ENCODE measurements at regions not wholly inside any gene's neighbourhood (a gene's known extent, or its start where the extent isn't known, plus 50 kb on each side); places are given as distances from the start of the nearest gene placed in this dataset.

DNA sequence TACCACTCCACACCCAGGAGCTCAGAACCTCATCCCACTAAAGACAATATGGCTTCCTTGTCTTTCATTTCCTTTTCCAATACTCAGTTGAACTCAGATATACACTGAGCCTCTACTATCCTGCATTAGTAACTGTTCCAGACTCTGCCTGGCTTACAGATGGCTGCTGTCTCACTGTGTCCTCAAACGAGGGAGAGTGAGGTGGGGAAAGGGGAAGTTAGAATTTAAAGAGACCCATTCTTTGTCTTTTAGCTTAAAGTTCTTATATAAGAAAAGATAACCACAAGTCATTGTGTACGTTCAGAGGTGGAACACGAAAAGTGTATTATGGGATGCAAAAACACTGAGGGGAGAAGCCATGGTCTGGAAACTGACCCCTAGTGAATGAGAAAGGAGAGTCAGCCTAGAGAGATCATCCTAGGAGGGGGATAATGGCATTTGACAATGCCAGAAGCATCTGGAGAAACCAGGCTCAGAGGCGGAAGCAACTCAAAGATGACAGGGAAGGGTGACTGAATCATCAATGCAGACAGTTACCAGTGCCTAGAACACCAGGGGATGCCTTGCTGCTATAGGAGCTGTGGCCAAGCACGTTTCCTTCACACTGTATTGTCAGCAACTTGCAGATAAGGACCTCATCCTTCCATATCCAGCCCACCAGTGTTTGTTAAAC lies 170.7 kb downstream of the CYRIA start:
- DNase-seq (ENCODE audit: low read depth in 4 of 6, low spot score in 6 of 6): no peak
- Histone ChIP-seq H3K4me3 (ENCODE audit: low read depth, low read length) (no peak overlapping the region), H3K36me3 (ENCODE audit: control insufficient read depth, insufficient read depth, low read length) (no peaks in the 10 kb centered on the region), H3K9me3 (ENCODE audit: control insufficient read depth, insufficient read depth, low read length) (no peaks in the 10 kb centered on the region), H3K27me3 (ENCODE audit: control insufficient read depth, insufficient read depth, low read length) (no peaks in the 10 kb centered on the region), H3K4me1 (ENCODE audit: control insufficient read depth, insufficient read depth, low read length) (no peaks in the 10 kb centered on the region), H3K27ac (ENCODE audit: low read depth, low read length) (no peak overlapping the region)
- WGBS (ENCODE audit: insufficient coverage): 90% methylated on average over 1 of the region's 5 CpGs

DNA sequence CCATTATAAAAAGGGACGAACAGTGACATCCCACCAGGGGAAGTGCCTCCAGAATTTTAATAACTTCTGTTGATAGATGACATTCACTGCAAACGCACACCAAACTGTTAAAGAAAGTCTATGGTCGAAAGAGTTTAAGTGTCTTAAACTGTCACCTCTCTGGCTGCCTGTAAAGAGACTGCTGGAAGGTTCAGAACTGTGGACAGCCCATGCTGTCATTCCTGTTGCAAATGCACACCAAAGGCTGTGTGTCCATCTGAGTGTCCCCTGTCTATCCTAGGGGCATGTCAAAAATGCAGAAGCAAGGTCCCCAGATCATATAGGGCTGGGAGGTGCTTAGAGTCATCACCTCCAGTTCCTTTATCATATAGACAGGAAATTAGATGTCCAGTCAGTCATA lies 171.8 kb downstream of the CYRIA start:
- 90% methylated on average over 2 of the region's 3 CpGs for WGBS (ENCODE audit: insufficient coverage)
- H3K36me3 ChIP-seq (ENCODE audit: control insufficient read depth, insufficient read depth, low read length): no peaks in the 10 kb centered on the region
- no peak for DNase-seq (ENCODE audit: low read depth in 4 of 6, low spot score in 6 of 6)
- no peak overlapping the region for H3K27ac ChIP-seq (ENCODE audit: low read depth, low read length)
- H3K27me3 ChIP-seq (ENCODE audit: control insufficient read depth, insufficient read depth, low read length): no peaks in the 10 kb centered on the region
- H3K4me3 ChIP-seq (ENCODE audit: low read depth, low read length): no peak overlapping the region
- H3K9me3 ChIP-seq (ENCODE audit: control insufficient read depth, insufficient read depth, low read length): no peaks in the 10 kb centered on the region
- no peaks in the 10 kb centered on the region for H3K4me1 ChIP-seq (ENCODE audit: control insufficient read depth, insufficient read depth, low read length)

DNA sequence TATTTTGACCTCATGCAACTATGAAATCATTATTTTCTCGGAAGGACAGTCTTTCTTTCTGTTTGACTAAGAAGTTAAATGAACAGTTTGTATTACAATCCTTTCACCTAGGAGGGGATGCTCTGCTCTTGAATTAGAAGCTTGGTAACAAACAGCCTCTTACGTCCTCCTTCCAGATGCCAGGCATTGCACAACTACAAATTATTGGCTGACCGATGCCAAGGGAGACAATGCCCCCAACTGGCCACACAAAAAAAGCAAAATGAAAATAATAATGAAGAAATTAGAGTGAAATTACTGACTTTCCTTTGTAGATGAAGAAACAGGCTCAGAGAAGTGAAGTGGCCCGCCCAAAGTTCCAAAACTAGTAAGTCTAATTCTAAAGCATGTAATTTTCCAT lies 177.9 kb downstream of the CYRIA start:
- no peaks in the 10 kb centered on the region for H3K9me3 ChIP-seq (ENCODE audit: control insufficient read depth, insufficient read depth, low read length)
- H3K4me3 ChIP-seq (ENCODE audit: low read depth, low read length): no peak overlapping the region
- no peak overlapping the region for H3K27ac ChIP-seq (ENCODE audit: low read depth, low read length)
- WGBS (ENCODE audit: insufficient coverage): no CpG with 5 or more reads among the region's 4 CpGs
- H3K36me3 ChIP-seq (ENCODE audit: control insufficient read depth, insufficient read depth, low read length): no peaks in the 10 kb centered on the region
- H3K4me1 ChIP-seq (ENCODE audit: control insufficient read depth, insufficient read depth, low read length): no peaks in the 10 kb centered on the region
- peak in 4 of 6 donors; percentile 19 to 85 (median 46) for DNase-seq (ENCODE audit: low read depth in 4 of 6, low spot score in 6 of 6)
- no peaks in the 10 kb centered on the region for H3K27me3 ChIP-seq (ENCODE audit: control insufficient read depth, insufficient read depth, low read length)

DNA sequence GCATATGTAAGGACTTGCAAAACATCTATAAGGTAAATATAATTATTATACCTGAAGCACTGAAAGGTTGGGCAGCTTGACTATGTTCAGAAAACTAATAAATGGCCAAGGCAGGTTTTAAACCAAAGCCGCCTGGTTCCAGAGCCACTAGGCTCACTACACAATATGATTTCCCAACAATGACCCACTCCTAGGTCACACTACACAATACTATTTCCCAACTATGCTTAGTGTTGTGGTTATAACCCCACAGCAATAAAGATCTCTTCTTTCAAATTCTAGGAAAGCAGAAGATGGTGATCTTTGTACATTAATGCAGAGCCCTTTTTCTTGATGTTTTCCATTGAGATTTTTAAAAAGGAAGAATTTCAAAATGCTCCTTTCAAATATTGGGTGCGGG lies 180.4 kb downstream of the CYRIA start:
- no CpG with 5 or more reads among the region's 2 CpGs for WGBS (ENCODE audit: insufficient coverage)
- DNase-seq (ENCODE audit: low read depth in 4 of 6, low spot score in 6 of 6): no peak

DNA sequence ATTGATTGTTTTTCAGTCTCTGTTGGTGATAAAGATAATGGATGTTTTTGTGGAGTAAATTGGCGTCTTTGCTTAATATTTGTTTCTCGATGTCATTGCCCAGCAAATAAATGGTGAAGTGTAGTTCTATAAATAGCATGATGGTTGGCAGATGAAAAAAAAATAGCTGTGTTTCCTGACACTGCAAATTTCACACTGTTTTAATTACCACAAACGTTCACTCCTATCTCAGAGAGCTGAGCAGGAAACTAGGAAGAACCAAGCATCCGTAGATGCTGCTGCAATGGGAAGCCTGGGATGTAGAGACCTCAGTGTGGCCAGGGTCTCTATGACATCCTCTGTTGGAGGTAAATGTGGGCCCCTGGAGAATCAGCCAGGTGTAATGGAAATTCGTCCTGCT lies 183.2 kb downstream of the CYRIA start:
- Histone ChIP-seq H3K4me3 (ENCODE audit: low read depth, low read length) (no peak overlapping the region), H3K36me3 (ENCODE audit: control insufficient read depth, insufficient read depth, low read length) (no peaks in the 10 kb centered on the region), H3K9me3 (ENCODE audit: control insufficient read depth, insufficient read depth, low read length) (no peaks in the 10 kb centered on the region), H3K27me3 (ENCODE audit: control insufficient read depth, insufficient read depth, low read length) (no peaks in the 10 kb centered on the region), H3K27ac (ENCODE audit: low read depth, low read length) (no peak overlapping the region), H3K4me1 (ENCODE audit: control insufficient read depth, insufficient read depth, low read length) (no peaks in the 10 kb centered on the region)
- WGBS (ENCODE audit: insufficient coverage): 73% methylated on average over 2 of the region's 5 CpGs
- DNase-seq (ENCODE audit: low read depth in 4 of 6, low spot score in 6 of 6): peak in 1 of 6 donors; percentile 49

More for the DNA sequence above, 180.4 kb downstream of the CYRIA start:
- Histone ChIP-seq H3K9me3 (ENCODE audit: control insufficient read depth, insufficient read depth, low read length) (no peaks in the 10 kb centered on the region), H3K36me3 (ENCODE audit: control insufficient read depth, insufficient read depth, low read length) (no peaks in the 10 kb centered on the region), H3K4me1 (ENCODE audit: control insufficient read depth, insufficient read depth, low read length) (no peaks in the 10 kb centered on the region), H3K27me3 (ENCODE audit: control insufficient read depth, insufficient read depth, low read length) (no peaks in the 10 kb centered on the region), H3K4me3 (ENCODE audit: low read depth, low read length) (no peak overlapping the region), H3K27ac (ENCODE audit: low read depth, low read length) (no peak overlapping the region)

DNA sequence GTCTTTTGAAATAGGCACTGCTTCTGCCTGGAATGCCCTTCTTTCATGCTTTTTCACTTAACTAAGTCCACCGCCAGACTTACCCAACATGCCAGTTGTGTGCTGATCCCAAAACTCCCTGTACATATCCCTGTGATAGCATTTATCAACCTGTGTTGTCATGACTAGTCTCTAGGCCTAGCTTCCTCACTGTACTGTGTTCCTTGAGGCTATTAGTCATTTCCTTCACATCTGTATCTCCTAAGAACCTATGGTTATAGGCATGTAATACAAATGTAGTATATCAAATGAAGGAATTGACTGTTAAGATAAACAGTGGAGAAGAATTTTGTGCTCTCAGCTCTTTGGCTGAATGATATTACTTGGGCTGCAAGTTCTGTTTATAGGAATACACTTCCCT lies 184.3 kb downstream of the CYRIA start:
- no peak overlapping the region for H3K27ac ChIP-seq (ENCODE audit: low read depth, low read length)
- 100% methylated on average over 1 of the region's 1 CpG for WGBS (ENCODE audit: insufficient coverage)
- DNase-seq (ENCODE audit: low read depth in 4 of 6, low spot score in 6 of 6): no peak
- H3K27me3 ChIP-seq (ENCODE audit: control insufficient read depth, insufficient read depth, low read length): no peaks in the 10 kb centered on the region
- no peaks in the 10 kb centered on the region for H3K36me3 ChIP-seq (ENCODE audit: control insufficient read depth, insufficient read depth, low read length)
- no peak overlapping the region for H3K4me3 ChIP-seq (ENCODE audit: low read depth, low read length)
- H3K9me3 ChIP-seq (ENCODE audit: control insufficient read depth, insufficient read depth, low read length): no peaks in the 10 kb centered on the region
- H3K4me1 ChIP-seq (ENCODE audit: control insufficient read depth, insufficient read depth, low read length): no peaks in the 10 kb centered on the region

DNA sequence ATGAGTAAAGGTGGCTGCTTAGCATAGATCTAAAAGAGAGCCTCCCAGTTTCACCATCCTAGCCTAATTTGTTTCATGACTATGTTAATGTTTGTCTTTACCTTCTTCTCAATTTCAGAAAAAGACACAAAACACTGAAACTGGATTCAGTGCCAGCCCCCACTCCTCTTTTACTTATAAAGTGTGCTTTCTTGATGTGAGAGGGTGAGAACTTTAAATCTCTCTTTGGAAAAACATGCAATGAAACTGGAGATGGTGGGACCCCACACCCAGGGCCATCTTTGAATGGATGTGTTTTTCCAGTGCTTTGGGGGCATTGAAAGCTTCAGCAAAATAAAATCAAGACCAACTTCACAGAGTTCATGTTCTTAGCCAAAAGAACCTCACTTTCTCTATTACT lies 185.9 kb downstream of the CYRIA start:
- Histone ChIP-seq H3K4me3 (ENCODE audit: low read depth, low read length) (no peak overlapping the region), H3K36me3 (ENCODE audit: control insufficient read depth, insufficient read depth, low read length) (no peaks in the 10 kb centered on the region), H3K4me1 (ENCODE audit: control insufficient read depth, insufficient read depth, low read length) (no peaks in the 10 kb centered on the region), H3K27me3 (ENCODE audit: control insufficient read depth, insufficient read depth, low read length) (no peaks in the 10 kb centered on the region), H3K9me3 (ENCODE audit: control insufficient read depth, insufficient read depth, low read length) (no peaks in the 10 kb centered on the region), H3K27ac (ENCODE audit: low read depth, low read length) (no peak overlapping the region)
- DNase-seq (ENCODE audit: low read depth in 4 of 6, low spot score in 6 of 6): no peak

DNA sequence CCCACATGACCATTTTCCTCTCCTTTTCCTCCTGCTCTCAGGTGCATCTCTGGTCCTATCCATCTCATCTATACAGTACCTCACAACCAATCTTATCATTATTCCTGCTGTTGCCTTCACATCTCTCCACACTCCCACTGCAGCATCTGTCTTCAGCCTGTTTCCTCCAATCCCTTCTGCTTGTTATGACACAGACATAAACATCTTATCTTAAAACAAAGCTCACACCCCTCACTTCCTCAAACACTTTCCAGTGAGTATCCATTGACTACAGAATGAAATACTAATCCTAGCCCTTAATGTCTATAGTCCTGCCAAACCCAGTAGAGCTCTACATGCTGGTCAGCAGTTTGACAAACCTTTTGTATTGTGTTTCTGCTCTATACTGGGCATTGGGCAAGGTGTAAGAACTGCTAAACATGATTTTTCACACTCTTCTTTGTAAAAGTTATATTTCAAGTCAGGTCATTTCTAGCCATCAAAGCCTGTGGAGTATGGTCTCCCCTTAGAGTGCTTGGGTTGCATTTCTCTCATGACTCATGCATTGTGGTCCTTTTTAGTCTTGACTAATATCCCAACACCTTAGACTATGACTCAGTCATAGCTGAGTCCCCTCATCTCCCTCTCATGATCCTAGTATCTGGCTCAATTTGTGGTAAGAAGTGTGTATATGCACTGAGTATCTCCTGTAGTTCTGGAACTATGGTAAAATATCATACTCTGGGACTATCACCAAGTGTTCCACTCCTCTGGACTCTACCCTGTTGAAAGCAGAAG lies 187.0 kb downstream of the CYRIA start:
- no peaks in the 10 kb centered on the region for H3K9me3 ChIP-seq (ENCODE audit: control insufficient read depth, insufficient read depth, low read length)
- H3K27me3 ChIP-seq (ENCODE audit: control insufficient read depth, insufficient read depth, low read length): no peaks in the 10 kb centered on the region
- H3K36me3 ChIP-seq (ENCODE audit: control insufficient read depth, insufficient read depth, low read length): no peaks in the 10 kb centered on the region
- no peak for DNase-seq (ENCODE audit: low read depth in 4 of 6, low spot score in 6 of 6)
- no peak overlapping the region for H3K27ac ChIP-seq (ENCODE audit: low read depth, low read length)
- H3K4me3 ChIP-seq (ENCODE audit: low read depth, low read length): no peak overlapping the region
- H3K4me1 ChIP-seq (ENCODE audit: control insufficient read depth, insufficient read depth, low read length): no peaks in the 10 kb centered on the region

DNA sequence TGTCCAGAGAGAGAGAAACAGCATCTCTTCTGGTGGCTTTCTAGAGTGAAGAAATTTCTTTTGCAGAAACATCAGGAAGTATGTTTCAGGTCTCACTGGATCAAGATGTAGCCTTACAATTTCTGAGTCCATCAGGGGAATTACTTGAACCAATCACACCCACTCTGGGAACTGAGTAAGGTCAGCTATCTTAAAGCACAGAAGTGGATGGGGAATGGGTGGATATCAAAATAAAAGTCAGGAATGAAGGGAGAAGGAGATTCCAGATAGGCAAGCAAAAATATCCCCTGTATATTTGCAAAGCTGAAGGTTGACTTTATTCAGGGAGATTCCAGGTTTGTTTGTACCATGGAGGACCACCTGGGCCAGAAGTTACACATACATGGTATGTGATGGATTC lies 188.0 kb downstream of the CYRIA start:
- Histone ChIP-seq H3K27ac (ENCODE audit: low read depth, low read length) (no peak overlapping the region), H3K4me1 (ENCODE audit: control insufficient read depth, insufficient read depth, low read length) (no peaks in the 10 kb centered on the region)

DNA sequence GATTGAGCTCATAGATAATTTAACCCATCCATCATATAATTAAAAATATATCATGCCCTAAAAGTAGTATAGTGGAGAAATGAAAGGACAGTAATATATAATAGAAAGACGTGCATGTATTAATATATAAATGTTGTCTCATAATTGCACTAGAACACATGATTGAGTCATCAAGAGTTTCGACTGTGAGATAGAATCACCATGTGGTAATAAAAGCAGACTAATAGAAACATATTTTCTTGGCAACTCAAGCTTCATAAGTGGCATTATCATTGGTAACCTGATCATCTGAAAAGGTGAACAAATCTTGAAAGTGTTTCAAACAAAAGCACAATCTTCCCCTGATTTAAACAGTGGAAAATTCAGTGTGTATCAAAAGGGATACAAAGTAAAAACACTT lies 188.8 kb downstream of the CYRIA start:
- H3K27me3 ChIP-seq (ENCODE audit: control insufficient read depth, insufficient read depth, low read length): no peaks in the 10 kb centered on the region
- H3K9me3 ChIP-seq (ENCODE audit: control insufficient read depth, insufficient read depth, low read length): no peaks in the 10 kb centered on the region
- no peak overlapping the region for H3K27ac ChIP-seq (ENCODE audit: low read depth, low read length)
- no CpG with 5 or more reads among the region's 2 CpGs for WGBS (ENCODE audit: insufficient coverage)
- H3K36me3 ChIP-seq (ENCODE audit: control insufficient read depth, insufficient read depth, low read length): no peaks in the 10 kb centered on the region
- H3K4me1 ChIP-seq (ENCODE audit: control insufficient read depth, insufficient read depth, low read length): no peaks in the 10 kb centered on the region
- no peak for DNase-seq (ENCODE audit: low read depth in 4 of 6, low spot score in 6 of 6)
- H3K4me3 ChIP-seq (ENCODE audit: low read depth, low read length): no peak overlapping the region

More for the DNA sequence above, 188.0 kb downstream of the CYRIA start:
- Histone ChIP-seq H3K9me3 (ENCODE audit: control insufficient read depth, insufficient read depth, low read length) (no peaks in the 10 kb centered on the region), H3K36me3 (ENCODE audit: control insufficient read depth, insufficient read depth, low read length) (no peaks in the 10 kb centered on the region), H3K27me3 (ENCODE audit: control insufficient read depth, insufficient read depth, low read length) (no peaks in the 10 kb centered on the region), H3K4me3 (ENCODE audit: low read depth, low read length) (no peak overlapping the region)
- no peak for DNase-seq (ENCODE audit: low read depth in 4 of 6, low spot score in 6 of 6)

Measured in spinal cord (tissue), 9 donors.